Nephron (organoid): ENCODE measurements at regions not wholly inside any gene's neighbourhood (a gene's known extent, or its start where the extent isn't known, plus 50 kb on each side); places are given as distances from the start of the nearest gene placed in this dataset.

Experiments used
- H3K27ac Mint-ChIP-seq, 3 experiments: 2 replicates each; pipeline ENCODE4 v1.8.0; 2020; ENCODE audit warnings: mixed read lengths in 3 of 3, mild to moderate bottlenecking in 2 of 3, moderate library complexity in 1 of 3
- H3K27me3 Mint-ChIP-seq: 2 replicates; pipeline ENCODE4 v1.8.0; 2021; ENCODE audit warnings: low read depth, mild to moderate bottlenecking, moderate library complexity, mixed read lengths
- H3K36me3 Mint-ChIP-seq: 2 replicates; pipeline ENCODE4 v1.8.0; 2020; ENCODE audit warnings: low read depth, mixed read lengths
- H3K4me1 Mint-ChIP-seq: 2 replicates; pipeline ENCODE4 v1.8.0; 2020; ENCODE audit warnings: mixed read lengths
- H3K4me3 Mint-ChIP-seq, 3 experiments: 2 replicates each; pipeline ENCODE4 v1.8.0; 2020; ENCODE audit warnings: mild to moderate bottlenecking in 3 of 3, mixed read lengths in 3 of 3, moderate library complexity in 2 of 3
- H3K9me3 Mint-ChIP-seq: 2 replicates; pipeline ENCODE4 v1.8.0; 2020; ENCODE audit warnings: mixed read lengths
- TF ChIP-seq, protein P1 (sequence below), 3 experiments: fragments of 200-600 bp; sonication (generic); IDR thresholded peaks; one replicate each; pipeline ENCODE4 v1.5.0; 2021; ENCODE audit warnings: antibody characterized with exemption in 3 of 3; ENCODE audit not compliant: unreplicated experiment in 3 of 3

DNA sequence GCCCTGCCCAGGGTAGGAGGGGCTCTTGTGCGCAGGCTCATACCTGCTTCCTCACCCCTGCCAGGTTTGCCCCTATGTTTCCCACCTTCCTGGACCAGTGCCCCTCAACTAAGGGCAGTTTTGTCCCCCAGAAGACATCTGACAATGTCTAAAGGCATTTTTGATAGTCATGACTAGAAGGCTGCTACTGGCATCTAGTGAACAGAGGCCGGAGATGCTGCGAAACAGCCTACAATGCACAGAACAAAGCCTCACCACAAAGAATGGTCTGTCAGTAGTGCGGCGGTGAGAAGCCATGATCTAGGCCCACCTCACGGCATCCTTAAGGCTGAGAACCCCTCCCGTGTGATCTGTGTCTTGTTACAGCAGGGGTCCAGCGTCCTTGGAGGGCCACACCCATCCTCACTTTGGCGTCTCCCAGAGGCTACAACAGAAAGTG, 96.0 kb downstream of the TMEM17 start:
- H3K4me1 Mint-ChIP-seq: peaks cover 30% of the 10 kb centered on the region
- peak overlapping the region; percentile 25 to 77 (median 57) for H3K27ac Mint-ChIP-seq
- H3K36me3 Mint-ChIP-seq: no peaks in the 10 kb centered on the region
- H3K4me3 Mint-ChIP-seq: no peak overlapping the region
- no peaks in the 10 kb centered on the region for H3K9me3 Mint-ChIP-seq
- H3K27me3 Mint-ChIP-seq: peaks cover 12% of the 10 kb centered on the region
- TF ChIP-seq, protein P1, sequence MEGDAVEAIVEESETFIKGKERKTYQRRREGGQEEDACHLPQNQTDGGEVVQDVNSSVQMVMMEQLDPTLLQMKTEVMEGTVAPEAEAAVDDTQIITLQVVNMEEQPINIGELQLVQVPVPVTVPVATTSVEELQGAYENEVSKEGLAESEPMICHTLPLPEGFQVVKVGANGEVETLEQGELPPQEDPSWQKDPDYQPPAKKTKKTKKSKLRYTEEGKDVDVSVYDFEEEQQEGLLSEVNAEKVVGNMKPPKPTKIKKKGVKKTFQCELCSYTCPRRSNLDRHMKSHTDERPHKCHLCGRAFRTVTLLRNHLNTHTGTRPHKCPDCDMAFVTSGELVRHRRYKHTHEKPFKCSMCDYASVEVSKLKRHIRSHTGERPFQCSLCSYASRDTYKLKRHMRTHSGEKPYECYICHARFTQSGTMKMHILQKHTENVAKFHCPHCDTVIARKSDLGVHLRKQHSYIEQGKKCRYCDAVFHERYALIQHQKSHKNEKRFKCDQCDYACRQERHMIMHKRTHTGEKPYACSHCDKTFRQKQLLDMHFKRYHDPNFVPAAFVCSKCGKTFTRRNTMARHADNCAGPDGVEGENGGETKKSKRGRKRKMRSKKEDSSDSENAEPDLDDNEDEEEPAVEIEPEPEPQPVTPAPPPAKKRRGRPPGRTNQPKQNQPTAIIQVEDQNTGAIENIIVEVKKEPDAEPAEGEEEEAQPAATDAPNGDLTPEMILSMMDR (IDR thresholded peaks at IDR 0.05; ENCODE audit: unreplicated experiment in 3 of 3): peak in 2 of 3 experiments; percentile 13 to 31

DNA sequence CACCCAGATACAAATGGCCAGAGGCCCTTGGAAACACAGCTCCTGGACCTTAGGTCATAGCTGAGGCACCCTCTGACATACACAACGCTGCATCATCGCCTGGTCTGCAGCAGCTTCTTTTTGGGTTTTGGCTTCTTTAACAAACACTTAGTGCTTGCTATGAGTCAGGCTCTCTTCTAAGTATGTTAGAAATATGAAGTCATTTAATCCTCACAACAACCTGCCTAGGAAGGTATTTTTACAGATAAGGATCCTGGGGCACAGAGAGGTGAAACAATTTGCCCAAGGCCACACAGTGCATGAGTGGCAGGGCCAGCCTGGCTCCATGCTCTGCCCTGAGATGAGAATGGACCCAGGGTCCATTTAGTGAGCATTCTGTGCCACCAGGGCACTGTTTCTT, 96.6 kb downstream of the TMEM17 start:
- peak overlapping the region in 2 of 3 experiments; percentile 57 to 77 for H3K27ac Mint-ChIP-seq
- peaks cover 12% of the 10 kb centered on the region for H3K27me3 Mint-ChIP-seq
- TF ChIP-seq, protein P1 (IDR thresholded peaks at IDR 0.05; ENCODE audit: unreplicated experiment in 3 of 3): no peak
- peaks cover 30% of the 10 kb centered on the region for H3K4me1 Mint-ChIP-seq
- H3K4me3 Mint-ChIP-seq: no peak overlapping the region
- no peaks in the 10 kb centered on the region for H3K36me3 Mint-ChIP-seq
- no peaks in the 10 kb centered on the region for H3K9me3 Mint-ChIP-seq

DNA sequence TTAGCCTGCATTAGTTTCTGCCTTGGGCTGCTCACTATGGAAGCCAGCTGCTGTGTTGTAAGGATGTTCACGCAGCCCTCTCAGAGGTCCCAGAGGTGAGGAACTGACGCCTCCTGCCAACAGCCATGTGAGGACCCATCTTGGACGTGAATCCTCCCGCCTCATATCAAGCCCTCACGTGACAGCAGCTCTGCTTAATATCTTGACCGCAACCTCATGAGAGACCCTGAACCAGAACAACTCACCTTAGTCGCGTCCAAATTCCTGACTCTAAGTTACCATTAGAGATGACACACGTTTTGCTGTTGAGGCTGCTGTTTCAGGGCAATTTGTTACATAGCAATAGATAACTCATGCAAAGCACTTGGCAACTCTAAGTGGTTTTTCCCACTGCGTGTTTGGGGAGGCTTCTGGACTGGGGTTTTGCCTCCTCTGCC, 97.7 kb downstream of the TMEM17 start:
- H3K4me3 Mint-ChIP-seq: no peak overlapping the region
- H3K9me3 Mint-ChIP-seq: no peaks in the 10 kb centered on the region
- H3K27me3 Mint-ChIP-seq: peaks cover 12% of the 10 kb centered on the region
- H3K36me3 Mint-ChIP-seq: no peaks in the 10 kb centered on the region
- H3K27ac Mint-ChIP-seq: peak overlapping the region in 2 of 3 experiments; percentile 16 to 18
- TF ChIP-seq, protein P1 (IDR thresholded peaks at IDR 0.05; ENCODE audit: unreplicated experiment in 3 of 3): no peak
- H3K4me1 Mint-ChIP-seq: peaks cover 30% of the 10 kb centered on the region

DNA sequence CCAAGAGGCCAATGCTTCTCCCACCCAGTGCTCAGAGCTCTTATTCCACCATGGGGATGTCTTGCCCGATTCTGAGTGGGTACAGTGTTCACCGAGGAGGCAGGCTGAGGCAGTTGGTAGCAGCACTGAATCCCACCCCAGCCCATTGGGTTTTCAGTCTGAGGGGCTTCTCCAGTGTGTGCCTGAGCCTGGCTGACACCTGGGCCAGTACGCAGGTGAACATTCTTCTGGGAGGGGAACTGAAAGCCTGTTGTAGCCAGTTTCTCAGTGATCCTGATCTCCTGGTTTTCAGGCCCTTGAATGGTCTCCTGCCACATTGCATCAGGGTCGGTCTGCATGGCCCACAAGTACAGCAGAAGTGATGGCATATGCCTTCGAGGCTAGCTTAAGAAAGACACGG, 98.2 kb downstream of the TMEM17 start:
- H3K27ac Mint-ChIP-seq: peak overlapping the region; percentile 16 to 53 (median 18)
- no peaks in the 10 kb centered on the region for H3K9me3 Mint-ChIP-seq
- H3K36me3 Mint-ChIP-seq: no peaks in the 10 kb centered on the region
- peaks cover 30% of the 10 kb centered on the region for H3K4me1 Mint-ChIP-seq
- peaks cover 12% of the 10 kb centered on the region for H3K27me3 Mint-ChIP-seq
- no peak overlapping the region for H3K4me3 Mint-ChIP-seq
- TF ChIP-seq, protein P1 (IDR thresholded peaks at IDR 0.05; ENCODE audit: unreplicated experiment in 3 of 3): no peak

DNA sequence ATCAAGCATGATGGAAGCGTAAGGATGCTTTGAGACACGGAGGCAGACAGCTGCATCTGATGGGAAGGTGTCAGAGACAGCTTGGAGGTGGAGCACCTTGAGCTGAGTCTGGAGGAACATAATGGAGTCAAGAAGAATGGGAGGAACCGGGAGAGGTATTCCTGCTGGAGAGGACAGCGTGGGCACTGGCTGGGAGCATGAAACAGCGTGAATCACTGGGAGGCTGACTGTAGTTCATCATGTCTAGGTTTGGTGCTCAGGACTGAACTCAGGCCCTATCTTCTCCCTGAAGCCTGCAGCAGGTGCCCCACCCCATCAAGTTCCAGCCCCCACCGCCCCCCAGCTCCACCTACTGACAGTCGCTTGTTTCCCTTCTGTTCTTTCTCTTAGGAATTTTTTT, 98.6 kb downstream of the TMEM17 start:
- peak overlapping the region in 1 of 3 experiments; percentile 53 for H3K27ac Mint-ChIP-seq

More for the DNA sequence above, 98.6 kb downstream of the TMEM17 start:
- Mint-ChIP-seq H3K9me3 (no peaks in the 10 kb centered on the region), H3K27me3 (peaks cover 12% of the 10 kb centered on the region), H3K4me1 (peaks cover 30% of the 10 kb centered on the region), H3K36me3 (no peaks in the 10 kb centered on the region), H3K4me3 (no peak overlapping the region)
- TF ChIP-seq, protein P1 (IDR thresholded peaks at IDR 0.05; ENCODE audit: unreplicated experiment in 3 of 3): no peak
